NCI-H146 treated with DMSO at 0.1 percent for 48 hours (cell line): ENCODE measurements at regions not wholly inside any gene's neighbourhood (a gene's known extent, or its start where the extent isn't known, plus 50 kb on each side); places are given as distances from the start of the nearest gene placed in this dataset.
"Not testable (repeated sequence)": the region's sequence is repeated elsewhere in the genome, so short reads cannot be mapped to it uniquely, and the experiment has no call there.

Source experiments
- DNase-seq: peaks from one replicate; lab custom pipeline; 2025; ENCODE audit not compliant: unreplicated experiment; lab: John Stamatoyannopoulos, UW

DNA sequence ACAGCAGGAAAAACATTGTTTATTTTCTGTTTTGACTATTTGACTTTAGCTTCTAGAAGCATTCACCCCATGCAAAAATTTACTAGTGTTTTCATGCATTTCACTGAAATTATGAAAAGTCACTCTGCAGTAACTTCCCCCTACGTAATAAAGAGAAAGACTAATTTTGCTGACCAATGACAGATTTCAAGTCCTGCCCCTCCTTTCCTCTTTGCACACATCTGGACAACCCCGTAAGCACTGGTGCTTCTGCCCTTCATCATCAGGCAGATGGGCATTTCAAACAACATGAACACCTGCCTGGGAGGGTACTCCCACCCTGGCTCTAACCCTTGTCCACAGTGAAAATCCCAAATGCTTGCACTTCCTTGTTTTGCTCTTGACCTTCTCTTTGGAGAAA is 815.0 kb upstream of the ID2 start:
- DNase-seq, result no peak

DNA sequence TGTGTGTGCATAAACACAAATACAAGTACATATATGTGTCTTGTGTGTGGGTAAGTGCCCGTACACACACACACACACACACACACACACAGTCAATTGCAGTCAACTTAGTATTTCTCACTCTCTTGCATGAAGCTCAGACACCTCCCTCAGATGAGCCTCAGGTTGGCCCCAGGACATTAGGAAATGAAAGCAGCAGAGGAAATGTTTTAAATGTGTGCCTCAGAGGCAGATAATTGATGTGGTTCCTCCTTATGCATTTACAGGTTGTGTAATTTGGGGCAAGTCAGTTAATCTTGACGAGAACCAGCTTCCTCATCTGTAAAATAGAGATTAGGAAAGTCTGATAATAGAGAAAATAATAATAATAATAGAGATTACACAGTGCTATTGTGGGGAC is 814.0 kb upstream of the ID2 start:
- no peak for DNase-seq

DNA sequence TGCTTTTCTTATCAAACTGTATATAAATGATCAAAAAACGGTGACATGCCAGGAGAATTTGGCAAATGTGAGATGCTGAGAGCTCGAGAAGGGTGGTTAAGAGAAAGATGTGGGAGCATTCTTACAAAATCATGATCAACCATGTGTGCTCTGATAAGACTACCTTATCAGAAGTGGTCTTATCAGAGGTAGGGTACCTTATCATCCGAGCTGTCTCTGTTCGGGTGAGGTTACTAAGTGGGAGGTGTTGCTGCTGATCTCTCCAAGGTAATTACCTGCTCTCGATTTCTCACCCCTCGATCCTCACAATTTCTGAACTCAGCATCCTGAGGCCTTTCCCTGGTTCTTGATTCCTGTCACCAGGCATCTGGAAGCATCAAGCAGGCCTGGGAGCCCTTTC is 813.0 kb upstream of the ID2 start:
- no peak for DNase-seq

DNA sequence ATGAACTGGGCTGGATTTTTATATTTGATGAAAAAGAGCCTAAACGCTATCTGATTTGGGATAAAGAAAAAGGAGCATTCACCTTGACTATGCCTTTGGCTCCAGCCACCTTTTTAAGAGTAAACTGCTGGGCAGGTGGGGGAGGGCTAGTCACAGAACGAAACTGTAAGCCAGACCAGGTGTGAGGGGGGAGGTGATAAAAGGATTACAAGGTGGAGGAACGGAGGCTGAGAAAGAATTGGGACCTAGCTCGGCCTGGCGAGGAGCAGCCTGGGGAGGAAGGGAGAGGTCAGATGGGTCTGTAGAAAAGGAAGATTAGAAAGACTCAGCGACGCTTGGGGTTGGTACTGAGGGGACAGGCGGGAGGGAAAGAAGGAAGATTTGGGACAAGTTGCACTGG is 805.4 kb upstream of the ID2 start:
- not testable (repeated sequence) for DNase-seq

GRCh38 chr2:7878266-7878665 is 803.6 kb upstream of the ID2 start:
- not testable (repeated sequence) for DNase-seq

DNA sequence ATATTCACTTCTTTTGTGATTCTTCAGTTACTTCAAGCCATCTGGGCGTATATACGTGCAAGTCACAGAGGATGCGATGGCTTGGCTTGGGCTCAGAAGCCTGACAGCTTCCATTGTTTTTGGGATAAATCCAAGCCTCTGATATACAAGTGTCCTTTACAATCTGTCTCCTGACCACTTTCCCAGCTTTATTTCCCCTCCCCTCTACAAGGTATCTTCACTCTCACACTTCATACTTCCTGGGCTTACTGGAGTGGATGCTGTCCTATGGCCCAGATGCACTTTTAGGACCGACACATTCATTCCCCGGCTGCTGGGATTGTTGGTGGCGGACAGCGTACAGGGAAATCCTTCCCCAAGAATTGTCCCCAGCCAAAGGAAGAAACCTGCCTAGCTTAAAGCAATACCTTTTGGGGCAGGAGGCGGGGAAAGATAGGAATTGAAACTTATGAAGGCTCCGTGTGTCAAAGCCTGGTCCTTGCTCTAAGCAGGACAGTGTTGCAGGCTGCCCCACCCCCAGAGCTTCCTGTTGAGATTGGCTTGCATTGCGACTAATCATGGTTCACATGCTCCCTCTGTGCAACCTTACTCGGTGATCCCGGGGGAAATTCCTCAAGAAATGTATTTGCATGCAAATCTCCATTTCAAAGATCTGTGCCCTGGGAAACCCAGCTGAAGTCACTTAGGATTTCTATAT is 802.9 kb upstream of the ID2 start:
- no peak for DNase-seq

DNA sequence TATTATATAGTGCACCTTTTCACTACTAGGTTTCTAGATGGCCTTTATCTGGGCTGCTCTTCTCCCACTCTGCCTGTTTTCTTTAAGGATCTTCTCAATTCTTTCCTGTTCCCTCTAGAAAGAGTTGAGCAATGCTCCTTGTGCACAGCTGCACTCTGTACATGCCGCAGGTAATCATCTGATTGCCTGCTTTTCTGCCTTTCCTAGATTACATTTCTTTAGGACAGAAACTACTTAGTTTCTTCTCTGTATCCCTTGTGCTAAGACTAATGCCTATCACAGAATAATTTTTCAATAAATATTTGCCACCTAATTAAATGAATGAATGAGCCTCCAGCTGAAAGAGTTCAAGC is 802.4 kb upstream of the ID2 start:
- DNase-seq, result no peak

GRCh38 chr2:7880126-7880525 is 801.7 kb upstream of the ID2 start:
- no peak for DNase-seq

DNA sequence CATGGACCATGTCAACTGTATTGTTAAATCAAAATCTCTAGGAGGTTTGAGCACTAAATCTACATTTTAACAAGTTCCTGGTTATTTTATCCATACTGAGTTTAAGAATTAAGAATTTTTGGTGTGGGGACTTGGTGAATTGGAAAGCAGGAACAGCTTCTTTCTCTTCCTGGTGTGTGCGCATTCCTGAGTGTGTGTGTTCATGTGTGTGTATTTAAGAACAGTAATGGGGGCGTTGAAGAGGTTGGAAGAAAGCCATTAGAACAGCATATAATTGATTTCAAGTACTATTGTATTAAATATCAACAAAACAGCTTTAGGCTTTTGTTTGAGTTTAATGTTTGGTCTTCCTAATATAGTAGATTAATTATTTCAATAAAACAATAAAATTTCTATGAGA is 801.3 kb upstream of the ID2 start:
- DNase-seq, result no peak

- DNase-seq, result no peak
Measured at GRCh38 chr2:7881063-7881462, 800.8 kb upstream of the ID2 start.

GRCh38 chr2:7881466-7881865 is 800.4 kb upstream of the ID2 start:
- no peak for DNase-seq

GRCh38 chr2:7882296-7882695 is 799.6 kb upstream of the ID2 start:
- DNase-seq, result no peak

DNA sequence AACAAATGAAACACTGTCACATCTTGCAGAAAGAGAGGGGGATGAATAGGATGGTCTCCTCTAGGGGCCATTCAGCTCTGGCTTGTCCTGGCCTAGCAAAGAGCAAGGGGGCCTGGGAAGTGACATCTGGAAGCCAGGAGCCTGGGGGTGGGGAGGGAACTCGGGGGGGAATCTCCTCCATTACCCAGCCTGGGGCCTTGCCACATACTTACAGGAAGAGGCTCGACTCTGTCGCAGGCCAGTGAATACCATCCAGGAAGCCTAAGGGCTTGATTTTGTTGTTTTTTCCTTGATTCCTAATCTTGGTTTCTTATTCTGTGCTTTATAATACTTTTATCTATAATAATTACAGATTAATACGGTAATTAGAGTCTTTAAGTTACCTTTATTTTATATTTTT is 797.5 kb upstream of the ID2 start:
- no peak for DNase-seq

DNA sequence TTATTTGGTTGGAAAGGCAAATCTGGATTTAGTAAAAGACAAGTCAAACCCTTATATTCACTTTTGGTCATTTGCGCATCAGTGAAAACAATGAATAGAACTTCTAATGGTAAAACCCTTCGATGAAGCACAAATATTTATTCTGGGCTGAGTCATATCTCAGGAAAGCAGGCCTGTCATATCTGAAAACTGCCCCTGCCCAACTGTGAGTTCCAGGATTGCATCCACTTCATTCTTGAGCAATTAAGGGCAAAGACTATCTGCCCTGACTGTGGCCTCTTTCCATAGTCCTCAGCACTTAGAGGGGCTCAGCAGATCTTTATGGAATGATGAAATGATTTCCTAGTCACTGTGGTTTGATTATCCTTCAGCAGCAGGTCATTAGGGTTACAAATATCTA is 795.2 kb upstream of the ID2 start:
- DNase-seq, result no peak

- DNase-seq, result no peak
Measured at GRCh38 chr2:7887441-7887840, 794.4 kb upstream of the ID2 start.

GRCh38 chr2:7888876-7889275 is 793.0 kb upstream of the ID2 start:
- no peak for DNase-seq

GRCh38 chr2:7891312-7891711 is 790.5 kb upstream of the ID2 start:
- no peak for DNase-seq

DNA sequence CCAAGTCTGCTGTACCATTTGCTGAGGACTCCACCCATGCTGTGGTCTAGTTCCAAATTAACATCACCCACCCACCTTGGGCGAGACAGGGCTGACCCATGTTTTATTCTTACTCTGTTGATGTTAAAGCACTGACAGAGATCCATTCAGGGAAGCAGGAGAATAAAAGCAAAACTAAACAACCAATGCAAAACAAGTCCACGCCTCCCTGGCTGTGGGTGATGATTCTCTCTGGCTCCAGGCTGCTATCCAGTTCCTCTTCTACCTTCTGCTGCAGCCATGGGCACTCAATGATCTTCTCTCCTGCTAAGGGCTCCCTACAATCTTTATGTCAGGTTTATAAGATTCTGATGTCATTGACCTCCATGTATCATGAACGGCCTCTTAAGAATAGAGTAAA is 786.6 kb upstream of the ID2 start:
- no peak for DNase-seq

DNA sequence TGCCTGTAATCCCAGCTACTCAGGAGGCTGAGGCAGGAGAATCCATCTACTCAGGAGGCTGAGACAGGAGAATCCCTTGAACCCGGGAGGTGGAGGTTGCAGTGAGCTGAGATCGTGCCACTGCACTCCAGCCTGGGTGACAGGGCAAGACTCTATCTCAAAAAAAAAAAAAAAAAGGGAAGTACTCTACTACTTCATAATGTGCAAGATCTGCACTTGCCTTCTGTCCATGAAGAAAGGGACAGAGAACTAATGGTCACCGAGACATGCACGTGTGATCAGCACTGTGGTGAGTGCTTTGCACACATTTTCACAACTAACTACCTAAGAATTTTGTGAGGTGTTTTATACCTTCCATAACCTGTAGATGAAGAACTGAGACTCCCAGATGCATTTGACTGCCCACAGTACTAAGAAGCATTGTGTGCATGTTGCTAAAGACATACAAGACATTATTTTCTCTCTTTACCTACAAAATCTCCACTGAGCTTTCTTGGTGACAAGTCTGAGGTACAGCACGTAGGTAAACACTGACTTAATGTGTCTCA is 784.8 kb upstream of the ID2 start:
- no peak for DNase-seq

DNA sequence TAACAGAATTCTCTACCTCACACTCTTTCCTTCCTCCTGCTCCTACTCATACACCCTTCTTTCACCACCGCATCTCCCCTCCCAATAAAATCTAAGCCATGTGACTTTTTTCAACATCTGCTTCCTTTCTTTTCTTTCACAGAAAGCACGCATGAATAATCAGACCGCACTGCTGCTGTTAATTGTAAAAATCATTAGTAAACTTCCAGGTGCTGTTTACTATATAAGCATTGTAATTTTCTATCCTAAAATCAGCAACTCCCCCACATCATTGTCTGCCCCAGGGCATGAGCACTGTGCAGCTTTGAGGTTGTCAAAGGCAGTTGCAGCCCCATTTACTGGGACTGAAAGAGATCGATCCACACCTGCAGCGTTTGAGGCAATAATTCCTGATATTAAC is 782.6 kb upstream of the ID2 start:
- DNase-seq, result peak; percentile 98

- DNase-seq, result peak; percentile 78
Measured at GRCh38 chr2:7899923-7900322, 781.9 kb upstream of the ID2 start.

GRCh38 chr2:7900593-7900992 is 781.3 kb upstream of the ID2 start:
- DNase-seq, result peak; percentile 31

DNA sequence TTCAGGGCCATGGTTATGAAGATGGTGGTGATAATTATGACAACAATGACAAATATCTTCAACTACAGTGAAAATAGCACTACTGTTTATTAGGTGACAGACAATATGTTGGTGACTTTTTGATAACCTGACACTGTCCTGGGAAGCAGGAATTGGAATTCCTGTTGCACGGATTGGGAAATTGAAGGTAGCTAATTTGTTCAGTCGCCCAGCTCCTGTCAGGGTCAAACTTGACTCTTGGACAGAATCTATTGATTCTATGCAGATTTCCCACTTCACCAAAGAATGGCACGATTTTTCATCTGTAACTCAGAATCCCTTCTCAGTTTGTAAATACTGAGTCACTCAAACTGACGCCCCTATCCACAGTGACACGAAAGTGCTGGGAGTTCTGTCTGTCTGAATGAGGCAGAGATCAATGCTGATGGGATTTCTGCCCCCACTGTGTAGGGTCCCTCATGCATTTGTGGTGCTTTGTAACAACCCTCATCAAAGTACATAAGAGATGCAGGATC is 779.5 kb upstream of the ID2 start:
- DNase-seq, result no peak
